ENCODE measurements at regions not wholly inside any gene's neighbourhood (a gene's known extent, or its start where the extent isn't known, plus 50 kb on each side); places are given as distances from the start of the nearest gene placed in this dataset.

DNA sequence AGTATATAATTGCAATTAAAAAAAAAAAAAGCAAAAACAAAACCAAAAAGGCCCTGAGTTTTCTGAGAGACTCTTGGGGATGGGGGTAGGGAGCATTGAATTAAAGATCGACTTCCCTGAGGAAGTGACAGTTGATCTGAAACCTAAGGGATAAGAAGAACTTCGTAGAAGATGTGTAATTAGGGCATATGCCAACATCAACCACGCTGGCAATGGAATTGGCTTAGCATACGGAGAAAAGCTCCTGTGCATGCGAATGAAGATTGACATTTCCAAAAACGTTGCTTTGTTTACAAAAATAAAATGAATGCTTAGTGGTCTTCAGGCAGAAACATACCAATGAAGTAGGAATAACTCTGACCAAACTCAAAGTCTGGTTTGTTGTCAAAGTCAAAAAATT is 307.6 kb upstream of the ZNF521 start:
- TF ChIP-seq EZH2phosphoT487 (IDR thresholded peaks at IDR 0.05; ENCODE audit: insufficient read depth, low read depth), result no peak
- TF ChIP-seq EZH2 (IDR thresholded peaks at IDR 0.05; ENCODE audit: insufficient read depth, poor library complexity, severe bottlenecking), result no peak
- 73 to 81% methylated on average over 6 of the region's 6 CpGs for WGBS, 2 experiments (ENCODE audit: low coverage in 1 of 2, low lambda C conversion rate in 2 of 2, missing lambda C conversion rate in 2 of 2)
- H3K4me1 ChIP-seq (ENCODE audit: insufficient read depth), result no peaks in the 10 kb centered on the region
- H3F3A ChIP-seq (ENCODE audit: insufficient read depth), result no peaks in the 10 kb centered on the region
- H3K4me3 ChIP-seq, result no peak overlapping the region
- H3K27ac ChIP-seq, result no peak overlapping the region
- no peaks in the 10 kb centered on the region for H3K79me2 ChIP-seq (ENCODE audit: insufficient read depth)
- H3K4me2 ChIP-seq (ENCODE audit: unreplicated experiment), result no peak overlapping the region
- no peaks in the 10 kb centered on the region for H3K9me2 ChIP-seq (ENCODE audit: insufficient read depth)
- no peak for DNase-seq
- in situ Hi-C loops (cut with MboI), result no loop called here
- H3K9me3 ChIP-seq (ENCODE audit: low read depth), result no peaks in the 10 kb centered on the region
- no peaks in the 10 kb centered on the region for H4K20me1 ChIP-seq (ENCODE audit: insufficient read depth)
- H3K27me3 ChIP-seq (replicated peaks; ENCODE audit: insufficient read depth), result no peaks in the 10 kb centered on the region
- no peak overlapping the region for H3K9ac ChIP-seq
- no peaks in the 10 kb centered on the region for H3K36me3 ChIP-seq (ENCODE audit: low read depth)
- H2AFZ ChIP-seq, result no peak overlapping the region

DNA sequence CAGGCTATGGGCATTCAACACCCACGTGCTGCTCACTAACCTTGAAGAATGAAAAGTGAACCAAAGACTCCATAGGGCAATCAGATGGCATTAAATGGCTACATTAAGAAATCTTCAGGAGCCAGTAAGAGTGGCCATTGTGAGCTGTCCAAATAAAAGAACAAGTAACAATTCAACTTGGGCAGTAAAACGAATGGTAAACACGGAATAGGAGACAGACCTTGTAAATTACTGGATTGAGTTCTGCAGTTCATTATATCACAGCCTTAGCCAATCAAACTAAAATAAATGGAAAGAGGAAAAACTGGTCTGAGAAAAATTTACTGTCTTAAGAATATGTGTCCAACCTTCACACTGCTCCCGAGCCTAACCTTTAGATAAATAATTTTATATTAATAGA is 306.5 kb upstream of the ZNF521 start:
- Histone ChIP-seq H3K4me1 (ENCODE audit: insufficient read depth) (no peaks in the 10 kb centered on the region), H3K4me3 (no peak overlapping the region), H2AFZ (no peak overlapping the region), H3K36me3 (ENCODE audit: low read depth) (no peaks in the 10 kb centered on the region), H3K9me2 (ENCODE audit: insufficient read depth) (no peaks in the 10 kb centered on the region), H3F3A (ENCODE audit: insufficient read depth) (no peaks in the 10 kb centered on the region), H3K9ac (no peak overlapping the region), H3K9me3 (ENCODE audit: low read depth) (no peaks in the 10 kb centered on the region), H3K4me2 (ENCODE audit: unreplicated experiment) (no peak overlapping the region), H4K20me1 (ENCODE audit: insufficient read depth) (no peaks in the 10 kb centered on the region), H3K27me3 (replicated peaks; ENCODE audit: insufficient read depth) (no peaks in the 10 kb centered on the region), H3K79me2 (ENCODE audit: insufficient read depth) (no peaks in the 10 kb centered on the region), H3K27ac (no peak overlapping the region)
- DNase-seq, result no peak
- in situ Hi-C loops (cut with MboI), result no loop called here
- TF ChIP-seq EZH2phosphoT487 (IDR thresholded peaks at IDR 0.05; ENCODE audit: insufficient read depth, low read depth), result no peak
- no peak for TF ChIP-seq EZH2 (IDR thresholded peaks at IDR 0.05; ENCODE audit: insufficient read depth, poor library complexity, severe bottlenecking)
- 73 to 81% methylated on average over 4 of the region's 4 CpGs for WGBS, 2 experiments (ENCODE audit: low coverage in 1 of 2, low lambda C conversion rate in 2 of 2, missing lambda C conversion rate in 2 of 2)

- Histone ChIP-seq H2AFZ (no peak overlapping the region), H3K4me1 (ENCODE audit: insufficient read depth) (peaks cover 37% of the 10 kb centered on the region), H3K79me2 (ENCODE audit: insufficient read depth) (no peaks in the 10 kb centered on the region), H3K9me3 (ENCODE audit: low read depth) (no peaks in the 10 kb centered on the region), H3K36me3 (ENCODE audit: low read depth) (no peaks in the 10 kb centered on the region), H3K4me3 (no peak overlapping the region), H3K4me2 (ENCODE audit: unreplicated experiment) (peak overlapping the region; percentile 60), H3K9me2 (ENCODE audit: insufficient read depth) (no peaks in the 10 kb centered on the region), H4K20me1 (ENCODE audit: insufficient read depth) (no peaks in the 10 kb centered on the region), H3K9ac (no peak overlapping the region), H3K27ac (peak overlapping the region; percentile 90; the same call in 1 of the 2 replicates), H3K27me3 (replicated peaks; ENCODE audit: insufficient read depth) (no peaks in the 10 kb centered on the region), H3F3A (ENCODE audit: insufficient read depth) (peaks cover 34% of the 10 kb centered on the region)
- TF ChIP-seq EZH2phosphoT487 (IDR thresholded peaks at IDR 0.05; ENCODE audit: insufficient read depth, low read depth) (no peak), EZH2 (IDR thresholded peaks at IDR 0.05; ENCODE audit: insufficient read depth, poor library complexity, severe bottlenecking) (no peak)
- in situ Hi-C loops (cut with MboI), result no loop called here
- 80 to 91% methylated on average over 1 of the region's 1 CpG for WGBS, 2 experiments (ENCODE audit: low coverage in 1 of 2, low lambda C conversion rate in 2 of 2, missing lambda C conversion rate in 2 of 2)
- no peak for DNase-seq
Measured at GRCh38 chr18:25651553-25651952, 299.6 kb upstream of the ZNF521 start.

DNA sequence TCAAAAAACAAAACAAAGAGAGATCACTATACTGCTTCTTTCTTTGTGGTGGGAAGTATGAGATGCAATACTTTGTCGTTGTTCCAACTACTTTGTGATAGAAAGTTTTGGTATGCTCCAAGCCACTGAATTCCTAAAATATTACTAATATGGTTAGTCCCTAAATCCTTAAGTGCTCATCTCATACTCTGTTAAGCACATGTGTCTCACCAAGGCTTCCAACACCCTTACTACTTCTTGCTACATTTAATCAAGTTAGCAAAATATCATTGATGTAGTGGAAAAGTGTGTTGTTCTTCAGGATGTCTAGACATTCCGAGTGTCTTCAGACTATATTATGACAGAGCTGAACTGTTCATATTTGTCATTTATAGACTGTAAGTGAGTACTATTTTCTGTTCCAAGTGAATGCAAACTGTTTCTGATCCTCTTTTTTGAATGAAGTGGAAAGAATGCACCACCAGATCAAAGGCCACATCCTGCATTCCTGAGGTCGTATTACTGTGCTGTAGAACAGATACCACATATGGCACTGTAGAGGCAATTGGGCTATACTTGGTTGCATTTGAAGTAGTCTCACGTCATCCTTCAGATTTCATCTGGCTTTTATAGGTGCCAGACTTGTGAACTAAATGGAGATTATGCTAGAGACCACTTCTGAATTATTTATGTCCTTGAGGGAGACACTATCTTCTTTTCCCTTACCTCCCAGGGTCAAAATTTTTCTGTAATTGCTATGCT is 298.4 kb upstream of the ZNF521 start:
- H3K4me3 ChIP-seq, result peak overlapping the region; percentile 37
- peaks cover 37% of the 10 kb centered on the region for H3K4me1 ChIP-seq (ENCODE audit: insufficient read depth)
- H4K20me1 ChIP-seq (ENCODE audit: insufficient read depth), result no peaks in the 10 kb centered on the region
- H3K79me2 ChIP-seq (ENCODE audit: insufficient read depth), result no peaks in the 10 kb centered on the region
- peak overlapping the region; percentile 63 for H3K9ac ChIP-seq
- no peak overlapping the region for H2AFZ ChIP-seq
- no peaks in the 10 kb centered on the region for H3K36me3 ChIP-seq (ENCODE audit: low read depth)
- no peaks in the 10 kb centered on the region for H3K27me3 ChIP-seq (replicated peaks; ENCODE audit: insufficient read depth)
- DNase-seq, result peak; percentile 96
- no peak for TF ChIP-seq EZH2phosphoT487 (IDR thresholded peaks at IDR 0.05; ENCODE audit: insufficient read depth, low read depth)
- TF ChIP-seq EZH2 (IDR thresholded peaks at IDR 0.05; ENCODE audit: insufficient read depth, poor library complexity, severe bottlenecking), result no peak
- H3F3A ChIP-seq (ENCODE audit: insufficient read depth), result peaks cover 39% of the 10 kb centered on the region
- H3K4me2 ChIP-seq (ENCODE audit: unreplicated experiment), result peak overlapping the region; percentile 60
- in situ Hi-C loops (cut with MboI), result no loop called here
- H3K9me2 ChIP-seq (ENCODE audit: insufficient read depth), result no peaks in the 10 kb centered on the region
- peak overlapping the region; percentile 90 for H3K27ac ChIP-seq
- WGBS, 2 experiments (ENCODE audit: low coverage in 1 of 2, low lambda C conversion rate in 2 of 2, missing lambda C conversion rate in 2 of 2), result 0 to 1% methylated on average over 4 of the region's 4 CpGs
- H3K9me3 ChIP-seq (ENCODE audit: low read depth), result no peaks in the 10 kb centered on the region

All from GM23248 (cell line).